Globus pallidus (tissue), 1 donor: ENCODE measurements at regions not wholly inside any gene's neighbourhood (a gene's known extent, or its start where the extent isn't known, plus 50 kb on each side); places are given as distances from the start of the nearest gene placed in this dataset.

ENCODE experiments used
- DNase-seq: peaks from one replicate; pipeline ENCODE4 v3.0.0-alpha.2; 2015; ENCODE audit warnings: low spot score

DNA sequence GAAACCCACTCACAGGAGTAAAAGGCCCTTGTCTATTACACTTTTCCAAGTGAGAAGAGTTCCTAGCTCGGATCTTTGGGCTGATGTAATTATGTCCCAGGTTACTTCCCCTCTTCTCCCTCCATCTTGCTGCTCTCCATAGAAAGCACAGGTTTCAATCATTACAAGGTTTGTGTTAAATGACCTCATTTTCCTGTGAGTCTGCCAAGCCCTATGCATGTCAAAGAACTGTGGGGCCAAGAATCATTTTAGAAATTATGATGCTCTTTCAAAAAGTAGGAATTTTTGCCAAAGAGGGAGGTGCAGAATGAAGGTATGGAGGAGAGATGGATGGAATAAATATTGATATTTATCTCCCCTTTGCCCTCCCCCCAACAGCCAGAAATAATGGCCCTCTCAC is 129.3 kb upstream of the TPM1 start:
- DNase-seq: no peak

DNA sequence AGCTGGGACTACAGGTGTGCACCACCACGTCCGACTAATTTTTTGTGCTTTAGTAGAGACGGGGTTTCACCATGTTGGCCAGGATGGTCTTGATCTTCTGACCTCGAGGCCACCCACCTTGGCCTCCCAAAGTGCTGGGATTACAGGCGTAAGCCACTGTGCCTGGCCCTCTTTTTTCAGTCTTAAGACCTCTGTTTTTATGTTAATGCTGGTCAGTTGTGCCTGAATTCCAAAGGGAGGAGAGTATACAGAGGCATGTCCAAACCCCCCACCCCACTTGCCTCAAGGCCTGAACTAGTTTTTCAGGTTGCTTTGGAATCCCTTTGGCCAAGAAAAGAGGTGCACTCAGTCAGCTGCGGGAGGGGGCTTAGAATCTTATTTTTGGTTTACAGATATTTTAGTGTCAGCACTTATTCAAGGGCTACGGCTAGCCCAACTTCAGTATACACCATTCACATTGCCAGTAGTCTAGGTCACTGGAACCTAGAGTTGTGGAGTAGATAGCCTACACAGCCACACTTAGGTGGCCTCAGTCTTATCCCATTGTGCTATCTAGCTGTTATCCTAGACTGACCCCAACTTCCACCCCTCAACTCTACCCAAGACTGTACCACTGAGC is 128.0 kb upstream of the TPM1 start:
- DNase-seq: no peak

DNA sequence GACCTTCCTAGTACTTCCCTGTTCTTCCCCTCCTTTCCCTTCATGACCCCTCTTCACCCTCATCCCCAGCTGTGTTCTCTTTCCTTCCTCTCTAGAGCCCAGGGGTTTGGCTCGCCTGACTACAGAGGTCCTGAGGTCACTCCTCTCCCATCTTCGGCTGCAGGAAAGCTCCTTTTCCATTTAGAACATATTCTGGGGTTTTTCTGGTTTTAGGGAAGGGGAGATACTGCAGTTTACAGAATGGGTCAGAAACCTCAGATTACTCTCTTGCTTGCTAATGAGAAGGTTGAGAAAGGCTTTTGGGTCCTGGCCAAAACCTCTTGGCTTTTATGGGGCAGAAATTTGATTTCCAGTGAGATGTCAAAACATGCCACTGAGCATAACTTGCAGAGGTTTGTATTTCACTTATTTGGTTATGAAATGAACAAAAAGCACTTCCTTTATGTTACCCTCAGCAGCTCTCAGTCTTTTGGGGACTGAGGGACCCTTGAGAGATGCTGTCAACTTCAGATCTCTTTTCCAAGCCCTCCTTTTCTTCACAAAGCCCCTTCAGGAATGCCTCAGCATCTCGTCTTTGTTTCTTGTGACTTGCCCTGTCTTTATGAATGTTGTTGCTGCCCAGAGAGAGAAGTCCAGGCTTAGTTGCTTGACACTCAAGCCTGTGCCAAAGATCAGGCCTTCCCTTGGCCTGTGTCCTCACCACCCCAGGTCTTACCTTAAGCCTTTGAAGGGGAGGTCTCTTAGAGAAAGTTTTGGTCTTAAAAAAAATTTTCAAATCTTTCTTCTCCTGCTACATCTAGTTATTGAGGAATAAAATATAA is 121.7 kb upstream of the TPM1 start:
- DNase-seq: no peak

DNA sequence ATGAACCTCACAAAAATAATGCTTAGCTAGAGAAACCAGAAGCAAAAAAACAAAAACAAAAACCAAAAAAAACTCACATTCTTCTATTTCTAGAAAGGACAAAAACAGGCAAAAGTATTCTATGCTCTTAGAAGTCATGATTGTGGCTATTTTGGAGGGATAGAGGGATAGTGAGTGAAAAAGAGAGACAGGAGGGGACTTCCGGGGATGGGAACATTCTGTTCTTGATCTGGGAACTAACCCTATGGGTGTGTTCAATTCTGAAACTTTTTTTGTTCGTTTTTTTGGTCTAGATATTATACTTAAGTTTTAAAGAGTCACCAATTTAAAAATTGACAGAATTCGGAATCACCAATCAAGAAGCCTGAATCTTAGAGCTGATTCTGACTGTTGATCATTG is 120.0 kb upstream of the TPM1 start:
- no peak for DNase-seq

DNA sequence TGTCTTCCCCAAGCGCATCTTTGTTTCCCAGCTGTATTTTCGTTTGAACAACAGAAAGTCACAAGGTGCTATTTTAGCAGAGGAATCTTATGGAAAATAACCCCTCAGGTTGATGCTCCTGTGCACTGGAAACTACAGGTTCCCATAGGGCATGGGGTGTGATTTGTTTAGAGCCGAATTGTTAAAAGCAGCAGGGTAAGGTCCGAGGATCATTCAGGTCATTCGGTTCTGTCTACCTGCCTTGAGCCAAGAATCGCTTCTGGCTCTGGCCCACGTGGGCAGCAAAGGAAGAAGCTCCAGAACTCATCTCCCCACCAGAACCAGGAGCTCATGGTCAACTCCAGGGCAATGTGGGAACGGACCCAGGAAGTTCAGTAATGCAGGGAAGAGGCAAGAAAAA is 116.7 kb upstream of the TPM1 start:
- DNase-seq: no peak

DNA sequence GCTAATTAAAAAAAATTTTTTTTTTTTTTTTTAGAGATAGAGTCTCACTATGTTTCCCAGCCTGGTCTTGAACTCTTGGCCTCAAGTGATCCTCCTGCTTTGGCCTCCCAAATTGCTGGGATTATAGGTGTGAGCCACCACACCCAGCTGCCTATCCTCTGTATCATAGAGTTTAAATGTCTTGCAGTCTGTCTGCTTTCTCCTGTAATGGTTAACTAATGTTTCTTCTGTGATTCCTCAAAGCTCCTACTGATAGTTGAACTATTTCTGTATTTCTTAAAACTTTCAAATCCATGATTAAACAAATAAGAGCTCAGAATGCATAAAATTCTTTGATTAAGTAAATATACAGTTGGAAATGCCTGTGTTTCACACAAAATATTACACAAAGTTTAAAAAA is 115.4 kb upstream of the TPM1 start:
- DNase-seq: no peak

DNA sequence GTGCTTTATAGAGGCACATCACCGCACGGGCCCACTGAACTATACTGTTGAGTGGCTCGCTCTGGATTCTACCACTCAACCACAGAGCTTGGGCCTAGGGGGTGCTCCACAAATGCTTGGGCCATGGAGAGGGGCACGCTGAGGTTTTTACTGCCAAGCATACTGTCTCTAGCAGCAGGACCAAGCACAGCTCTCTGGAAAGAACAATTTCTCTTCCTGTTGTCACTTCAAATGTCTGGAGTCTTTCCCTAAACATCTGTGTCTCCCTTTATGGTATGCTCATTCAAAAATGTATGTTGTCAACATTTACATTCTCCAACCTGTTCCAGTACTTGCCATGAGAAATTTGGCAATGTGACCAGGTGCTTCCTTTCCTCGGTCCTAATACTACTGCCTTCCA is 114.7 kb upstream of the TPM1 start:
- DNase-seq: no peak

DNA sequence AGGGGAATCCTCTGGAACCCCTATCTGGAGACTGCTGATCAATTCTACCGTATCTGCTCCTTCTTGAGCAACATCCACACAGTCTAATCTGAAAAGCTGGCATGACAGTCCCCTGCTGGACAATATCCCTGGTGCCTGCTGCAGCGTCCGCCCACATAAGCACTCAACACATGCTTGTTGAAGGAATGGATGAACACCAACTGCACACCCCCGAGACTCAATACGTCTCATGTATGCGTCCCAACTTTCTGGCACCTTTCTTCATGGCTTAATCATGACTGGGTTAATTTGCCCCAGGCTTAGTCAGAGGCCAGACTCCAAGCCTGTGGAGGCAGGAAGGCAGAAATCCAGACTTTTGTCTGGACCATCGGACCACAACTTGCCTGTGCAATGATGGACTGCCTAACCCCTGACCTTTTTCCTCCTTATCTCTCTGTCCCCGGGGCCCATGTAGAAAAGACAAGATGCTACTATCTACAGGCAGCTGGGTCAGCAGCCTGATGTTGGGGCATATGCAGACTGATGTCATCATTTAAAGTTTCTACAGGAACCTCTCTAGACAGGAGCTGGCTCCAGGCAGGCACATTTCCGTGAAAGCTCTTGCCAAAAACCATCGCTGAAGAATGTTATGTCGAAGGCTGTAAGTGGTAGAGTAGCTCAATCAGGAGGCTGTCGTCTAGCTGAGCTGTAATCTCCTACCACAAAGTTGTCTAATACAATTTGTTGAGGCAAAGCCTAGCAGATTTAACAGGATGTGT is 114.1 kb upstream of the TPM1 start:
- no peak for DNase-seq

DNA sequence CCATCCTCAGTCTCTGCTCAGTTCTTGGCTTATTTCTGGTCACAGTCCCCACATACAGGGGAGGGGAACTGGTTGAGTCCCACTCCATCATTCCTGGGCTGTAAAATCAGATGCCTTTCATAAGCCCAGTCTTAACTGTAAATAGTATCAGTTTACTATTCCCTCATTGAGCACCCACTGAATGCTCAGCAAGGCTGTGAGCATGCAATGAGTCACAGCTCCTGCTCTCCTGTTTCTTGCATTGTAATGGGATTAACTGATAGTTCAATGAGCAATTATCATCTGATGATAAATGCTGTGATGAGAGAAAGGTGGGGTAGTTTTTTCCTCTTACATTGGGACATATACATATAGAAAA is 113.6 kb upstream of the TPM1 start:
- no peak for DNase-seq

DNA sequence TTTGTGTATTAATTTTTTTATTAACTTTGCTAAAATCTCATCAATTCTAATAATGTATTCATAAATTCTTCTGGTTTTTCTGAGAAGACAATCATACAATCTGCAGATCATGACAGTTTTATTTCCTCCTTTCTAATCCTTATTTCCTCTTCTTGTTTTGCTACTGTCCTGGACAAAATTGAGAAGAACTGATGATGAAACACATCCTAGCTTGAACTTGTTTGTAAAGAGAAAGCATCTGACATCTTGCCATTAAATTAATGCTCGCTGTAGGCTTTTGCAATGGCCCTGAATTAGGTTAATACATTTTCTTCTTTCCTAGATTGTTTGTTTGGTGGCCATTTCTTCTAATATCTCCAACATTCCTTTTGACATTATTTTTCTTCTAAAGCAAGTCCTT is 110.9 kb upstream of the TPM1 start:
- DNase-seq: peak; percentile 24

DNA sequence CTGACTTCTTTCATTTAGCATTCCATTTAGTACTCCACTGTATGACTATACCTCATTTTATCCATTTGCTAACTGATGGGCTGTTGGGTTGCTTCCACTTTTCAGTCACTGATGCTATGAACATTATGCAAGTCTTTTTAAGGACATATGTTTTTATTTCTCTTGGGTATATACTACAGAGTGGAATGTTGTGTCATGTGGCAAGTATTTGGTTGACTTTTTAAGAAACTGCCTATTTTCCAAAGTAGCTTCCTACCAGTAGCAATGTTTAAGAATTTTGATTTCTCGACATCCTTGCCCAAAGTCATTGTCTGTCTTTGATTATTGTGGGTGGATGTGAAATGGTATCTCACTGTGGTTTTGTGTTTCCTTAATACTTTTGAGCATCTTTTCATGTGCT is 110.1 kb upstream of the TPM1 start:
- DNase-seq: no peak

DNA sequence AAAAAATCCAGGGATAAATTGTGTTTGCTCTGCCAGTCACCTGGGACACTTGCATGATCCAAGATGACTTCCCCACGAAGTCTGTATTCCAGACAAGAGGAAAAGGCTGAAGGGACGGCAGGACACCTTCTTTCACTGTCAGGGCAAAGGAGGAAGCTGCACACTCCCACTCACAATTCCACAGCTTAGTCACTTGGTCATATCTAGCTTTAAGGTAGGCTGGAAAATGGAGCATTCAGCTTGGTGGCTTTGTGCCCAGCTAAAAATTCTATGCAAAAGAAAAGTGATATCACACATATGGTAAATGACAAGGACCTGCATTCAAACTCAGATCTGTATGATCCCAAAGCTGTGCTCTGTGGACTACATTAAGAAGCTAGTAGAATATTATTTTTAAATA is 109.2 kb upstream of the TPM1 start:
- DNase-seq: no peak

DNA sequence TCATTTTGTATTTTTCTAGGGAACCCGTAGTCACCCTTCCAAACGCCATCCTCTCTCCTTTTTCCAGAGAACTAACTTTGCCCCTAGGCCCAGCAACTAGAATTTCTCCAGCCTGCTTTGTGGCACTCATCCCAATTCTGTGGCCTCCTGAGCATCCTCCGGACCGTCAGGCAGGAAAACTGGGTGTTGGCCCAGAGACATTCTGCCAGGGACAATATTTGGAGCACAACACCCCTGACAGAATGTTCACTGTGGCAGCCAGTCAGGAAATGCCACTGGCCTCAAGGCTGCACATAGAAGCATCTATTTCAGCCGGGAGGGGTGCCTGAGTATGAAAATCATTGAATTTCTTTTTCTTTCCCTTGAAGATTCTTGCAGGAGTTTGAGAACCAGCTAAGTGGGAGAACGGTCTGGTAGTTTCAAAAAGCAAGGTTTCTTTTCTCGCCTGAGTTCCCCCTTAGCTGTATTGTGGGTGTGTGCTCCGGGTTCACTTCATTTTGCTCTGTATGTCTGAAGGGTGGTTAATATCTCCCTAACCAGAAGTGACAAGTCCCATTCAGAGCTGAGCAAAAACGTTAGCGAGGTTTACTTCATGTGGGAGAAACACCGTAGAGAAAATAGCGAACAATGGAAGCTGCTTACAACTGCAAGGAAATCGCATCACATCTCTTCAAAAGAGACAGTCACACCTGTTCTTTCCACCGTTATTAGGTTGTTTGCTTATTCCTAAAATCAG is 108.1 kb upstream of the TPM1 start:
- no peak for DNase-seq

DNA sequence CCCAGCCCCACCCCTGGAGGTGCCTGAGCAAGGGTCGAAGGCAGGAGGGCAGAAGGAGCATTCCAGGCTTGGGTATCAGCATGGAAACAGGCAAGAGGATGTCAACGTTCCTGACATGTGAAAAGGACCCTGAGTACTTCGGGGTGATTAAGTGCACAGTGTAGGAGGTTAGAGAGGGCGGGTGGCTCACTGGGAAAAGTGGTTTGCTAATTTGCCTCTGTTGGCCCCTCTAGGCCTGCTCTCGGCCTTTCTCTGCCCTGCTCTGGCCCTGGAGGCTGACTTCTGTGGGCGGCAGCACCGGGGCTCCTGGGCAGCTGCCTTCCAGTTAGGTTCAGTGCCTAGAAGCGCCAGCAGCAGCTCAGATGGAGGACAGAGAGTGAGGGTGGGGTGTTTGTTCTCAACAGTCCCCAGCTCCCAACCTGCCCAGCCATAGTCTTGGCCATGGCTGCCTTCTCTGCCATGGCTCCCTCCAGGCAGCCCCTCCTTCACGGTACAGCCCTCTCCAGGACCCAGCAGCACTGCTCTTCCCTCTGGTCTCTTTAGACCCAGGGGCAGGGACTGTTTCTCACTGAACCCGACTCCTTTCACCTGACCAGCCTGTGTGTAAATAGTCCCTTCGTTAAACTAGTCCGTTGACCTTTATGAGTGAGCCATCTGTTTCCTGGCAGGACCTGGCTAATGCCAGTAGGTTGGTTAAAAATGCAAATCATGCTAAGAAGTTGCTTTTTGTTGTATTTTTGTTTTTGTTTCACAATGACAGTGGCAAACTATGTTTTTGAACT is 107.1 kb upstream of the TPM1 start:
- no peak for DNase-seq

DNA sequence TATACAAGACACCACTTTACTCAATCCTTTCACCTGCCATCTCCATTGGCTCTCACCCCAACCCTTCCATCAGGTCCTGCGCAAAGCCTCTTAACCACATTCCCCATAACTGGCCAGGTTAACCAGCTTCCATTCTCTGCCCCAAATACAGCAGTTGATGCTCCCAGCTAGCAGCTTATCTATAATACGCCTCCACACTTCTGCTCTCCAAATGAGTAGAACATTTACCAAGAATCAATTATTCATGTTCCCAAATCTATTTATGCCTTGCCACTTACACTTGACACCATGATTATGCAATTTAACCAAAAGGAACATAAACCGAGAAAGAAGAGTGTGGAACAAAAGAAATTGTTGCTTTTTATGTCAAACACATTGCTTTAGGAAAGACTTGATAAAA is 103.7 kb upstream of the TPM1 start:
- no peak for DNase-seq

DNA sequence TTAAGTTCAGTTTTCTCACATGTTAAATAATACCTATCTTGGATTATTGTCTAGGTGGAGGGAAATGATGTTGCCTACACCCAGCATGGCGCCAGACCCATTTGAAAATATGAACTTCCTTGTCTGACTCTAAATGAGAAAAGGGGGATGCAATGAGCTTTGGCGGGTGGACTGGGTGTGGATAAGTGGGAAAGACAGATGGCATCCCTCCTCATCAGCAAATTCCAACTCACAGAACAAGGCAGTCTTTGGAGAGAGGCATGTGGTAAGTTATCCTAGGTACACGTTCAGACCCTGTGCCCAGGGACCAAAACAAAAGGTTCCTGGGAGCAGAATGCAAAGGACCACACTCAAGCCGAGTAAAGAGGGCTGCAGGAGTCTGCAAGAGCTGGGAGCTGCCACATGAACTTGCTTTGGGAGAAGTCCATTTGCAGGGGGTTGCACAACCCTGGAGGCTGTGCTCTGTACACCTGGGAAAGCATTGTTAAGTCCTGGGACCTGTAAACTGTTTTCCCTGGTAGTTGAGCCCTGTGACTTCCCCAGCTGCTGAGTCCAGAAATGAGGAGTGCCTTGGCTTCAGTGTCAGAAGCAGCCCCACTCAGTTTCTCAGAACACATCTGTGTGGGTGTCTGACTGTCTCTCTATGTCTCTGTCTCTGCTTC is 102.3 kb upstream of the TPM1 start:
- no peak for DNase-seq

DNA sequence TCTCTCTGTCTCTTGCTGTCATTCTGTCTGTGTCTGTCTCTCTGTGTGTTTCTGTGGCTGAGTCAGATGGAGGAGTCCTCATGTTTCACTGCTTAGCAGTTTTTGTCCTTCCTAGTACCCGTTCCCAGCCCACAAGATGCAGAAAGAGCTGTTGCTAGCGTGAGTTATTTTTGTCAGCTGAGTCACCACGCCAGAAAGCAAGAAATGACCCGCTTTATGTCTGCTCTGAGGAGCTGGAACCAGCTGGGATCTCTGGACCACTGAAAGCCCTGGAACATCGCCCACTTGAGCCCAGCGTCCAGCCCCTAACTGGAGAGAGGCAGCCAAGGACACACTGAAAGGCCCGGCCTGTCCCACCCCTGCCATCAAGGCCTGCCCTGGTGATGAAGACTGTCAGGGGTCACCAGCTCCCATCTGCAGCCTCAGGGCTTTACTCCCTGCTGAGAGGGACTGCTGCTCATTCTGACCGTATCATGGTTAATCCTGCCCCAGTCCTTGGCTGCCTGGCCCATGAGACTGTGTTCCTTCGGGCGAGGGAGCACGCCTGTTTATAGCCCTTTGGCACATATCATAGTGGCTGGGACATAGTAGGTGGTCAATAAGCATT is 101.7 kb upstream of the TPM1 start:
- DNase-seq: peak; percentile 51

DNA sequence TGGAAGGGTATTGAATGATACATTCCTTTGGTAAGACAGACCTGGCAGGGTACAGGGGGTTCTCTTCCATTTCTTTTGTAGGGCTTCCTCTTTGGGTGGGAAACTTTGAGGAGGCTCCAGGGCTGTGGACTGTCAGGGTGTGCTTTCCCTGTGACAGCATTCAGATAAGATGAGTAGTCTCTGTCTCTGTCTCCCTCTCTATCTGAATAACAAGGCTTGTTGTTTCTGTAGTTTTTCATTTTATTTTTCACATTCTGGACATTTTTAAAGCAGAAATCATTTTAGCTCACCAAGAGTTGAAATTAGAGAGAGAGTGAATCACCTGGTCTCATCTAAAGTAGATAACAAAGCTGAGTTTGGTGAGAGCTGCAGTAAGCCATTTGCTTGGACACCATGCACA is 100.8 kb upstream of the TPM1 start:
- no peak for DNase-seq

DNA sequence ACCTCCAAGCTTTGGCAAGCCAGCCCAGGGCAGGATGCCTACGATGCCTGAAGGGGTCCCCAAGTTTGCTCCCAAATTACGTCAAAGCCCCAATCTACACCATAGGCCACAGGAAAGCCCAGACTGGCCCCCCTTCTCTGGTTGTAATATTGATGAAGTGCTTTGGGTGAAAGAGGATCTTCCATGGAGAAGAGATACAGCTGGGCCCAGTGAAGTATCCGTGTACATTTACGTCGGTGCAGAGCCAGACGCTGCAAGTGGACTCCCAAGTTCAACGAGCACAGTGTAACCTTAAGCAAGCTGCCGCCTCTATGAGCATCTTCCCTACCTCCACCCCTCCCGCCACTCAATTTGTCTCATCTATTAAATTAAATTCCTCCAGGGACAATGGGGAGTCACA is 100.1 kb upstream of the TPM1 start:
- no peak for DNase-seq

DNA sequence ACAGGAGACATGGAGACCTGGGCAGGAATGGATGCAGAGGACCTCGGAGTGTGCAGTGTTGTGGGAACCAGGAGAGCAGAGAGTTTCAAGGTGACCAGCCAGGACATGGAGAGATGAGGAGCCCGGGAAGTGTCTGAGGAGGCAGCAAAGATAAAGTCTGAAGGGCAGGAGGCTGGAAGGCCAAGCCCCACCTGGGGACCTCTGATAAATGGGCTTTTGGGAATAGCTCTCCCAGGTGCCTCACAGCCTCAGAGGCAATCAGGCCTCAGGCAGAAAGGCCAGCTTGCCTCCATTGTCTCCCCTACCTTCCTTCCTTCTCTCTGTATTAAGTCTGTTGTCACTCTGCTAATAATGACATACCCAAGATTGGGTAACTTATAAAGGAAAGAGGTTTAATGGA is 97.5 kb upstream of the TPM1 start:
- no peak for DNase-seq

DNA sequence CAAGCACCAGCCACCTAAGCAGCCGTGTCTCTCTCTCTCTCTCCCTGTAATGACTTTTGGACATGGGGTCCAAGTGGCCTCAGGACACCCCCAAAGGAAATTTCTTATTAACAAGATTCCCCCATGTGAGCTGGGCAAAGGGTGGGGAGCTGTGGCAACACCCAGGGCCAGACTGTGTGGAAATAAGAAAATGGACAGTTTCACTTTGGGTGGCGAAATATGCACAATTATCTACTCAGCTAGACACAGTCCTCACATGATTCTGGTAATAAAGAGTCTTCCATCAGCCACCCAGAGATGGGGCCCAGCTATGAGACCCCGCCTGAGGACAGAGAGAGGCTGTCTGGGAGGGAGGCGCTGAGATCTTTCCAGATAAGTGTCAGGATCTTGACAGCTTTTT is 96.8 kb upstream of the TPM1 start:
- no peak for DNase-seq
